GM12873 (cell line): ENCODE measurements at regions not wholly inside any gene's neighbourhood (a gene's known extent, or its start where the extent isn't known, plus 50 kb on each side); places are given as distances from the start of the nearest gene placed in this dataset.

Experiments
- CTCF ChIP-seq: IDR thresholded peaks from 2 replicates; pipeline ENCODE4 v1.5.1; 2012; ENCODE audit warnings: low read depth, mild to moderate bottlenecking, moderate library complexity, low read length, control low read depth; ENCODE audit not compliant: insufficient read depth; ENCODE audit errors: missing control alignments

- TF ChIP-seq CTCF, result no peak
These were observed 352.3 kb downstream of the INSIG2 start for GRCh38 chr2:118440404-118441098.

GRCh38 chr2:118437501-118437900 lies 349.2 kb downstream of the INSIG2 start:
- no peak for TF ChIP-seq CTCF

- no peak for TF ChIP-seq CTCF
These were observed 343.7 kb downstream of the INSIG2 start for GRCh38 chr2:118431997-118432396.

GRCh38 chr2:118431586-118431985 lies 343.3 kb downstream of the INSIG2 start:
- TF ChIP-seq CTCF, result no peak

GRCh38 chr2:118431165-118431517 lies 342.9 kb downstream of the INSIG2 start:
- TF ChIP-seq CTCF, result no peak

- no peak for TF ChIP-seq CTCF
These were observed 342.4 kb downstream of the INSIG2 start for GRCh38 chr2:118430510-118431164.

- TF ChIP-seq CTCF, result no peak
These were observed 336.9 kb downstream of the INSIG2 start for GRCh38 chr2:118425191-118425590.
